CD4-positive, CD25-positive, alpha-beta regulatory T cell (primary cell): ENCODE measurements at regions not wholly inside any gene's neighbourhood (a gene's known extent, or its start where the extent isn't known, plus 50 kb on each side); places are given as distances from the start of the nearest gene placed in this dataset.

Experiments used
- ATAC-seq, 2 donors: fragments of 150-1000 bp; cut with Tn5 transposase; one replicate each; pipeline ENCODE4 v1.10.0; 2021; ENCODE audit warnings: low read depth in 2 of 2, moderate number of reproducible peaks in 2 of 2, moderate library complexity in 1 of 2
- DNase-seq, 3 donors: peaks; one replicate each; pipeline versions ENCODE4 v3.0.0 to v3.0.0-alpha.2; 2012 to 2022; ENCODE audit warnings: mixed read lengths in 1 of 3
- H3K27ac ChIP-seq: one replicate; pipeline ENCODE4 v1.7.0; 2013; ENCODE audit warnings: mild to moderate bottlenecking, low read length; ENCODE audit not compliant: insufficient read depth, poor library complexity, severe bottlenecking
- H3K27me3 ChIP-seq: one replicate; pipeline ENCODE4 v1.7.0; 2013; ENCODE audit warnings: low read length; ENCODE audit not compliant: control insufficient read depth, insufficient read depth
- H3K36me3 ChIP-seq: one replicate; pipeline ENCODE4 v1.7.0; 2013; ENCODE audit warnings: mild to moderate bottlenecking, low read length, moderate library complexity; ENCODE audit not compliant: control insufficient read depth, insufficient read depth
- H3K4me1 ChIP-seq: 2 replicates; pipeline ENCODE4 v1.7.0; 2013; ENCODE audit warnings: mild to moderate bottlenecking, low read length; ENCODE audit not compliant: insufficient read depth, control insufficient read depth, poor library complexity, severe bottlenecking
- H3K4me3 ChIP-seq: one replicate; pipeline ENCODE4 v1.7.0; 2013; ENCODE audit warnings: low read depth, mild to moderate bottlenecking, low read length, moderate library complexity
- H3K9me3 ChIP-seq, 2 experiments: 1 replicate in 1 of 2; 2 replicates in 1 of 2; pipeline ENCODE4 v1.7.0; 2013; ENCODE audit warnings: low read length in 2 of 2, mild to moderate bottlenecking in 1 of 2, moderate library complexity in 1 of 2; ENCODE audit not compliant: control insufficient read depth in 2 of 2
- H3K27ac Mint-ChIP-seq, 3 donors: one replicate each; pipeline ENCODE4 v1.8.0; 2020 to 2022; ENCODE audit warnings: mild to moderate bottlenecking in 3 of 3, mixed read lengths in 3 of 3, moderate library complexity in 2 of 3
- H3K27me3 Mint-ChIP-seq: one replicate; pipeline ENCODE4 v1.8.0; 2022; ENCODE audit warnings: mild to moderate bottlenecking, mixed read lengths
- H3K36me3 Mint-ChIP-seq: one replicate; pipeline ENCODE4 v1.8.0; 2020; ENCODE audit warnings: mixed read lengths
- H3K4me1 Mint-ChIP-seq, 4 donors: one replicate each; pipeline ENCODE4 v1.8.0; 2020 to 2022; ENCODE audit warnings: mixed read lengths in 4 of 4, mild to moderate bottlenecking in 1 of 4
- H3K4me3 Mint-ChIP-seq, 4 donors: one replicate each; pipeline ENCODE4 v1.8.0; 2020 to 2022; ENCODE audit warnings: mild to moderate bottlenecking in 4 of 4, mixed read lengths in 4 of 4, moderate library complexity in 3 of 4
- H3K9me3 Mint-ChIP-seq, 7 donors: one replicate each; pipeline ENCODE4 v1.8.0; 2020 to 2022; ENCODE audit warnings: mixed read lengths in 7 of 7, mild to moderate bottlenecking in 3 of 7, moderate library complexity in 2 of 7

- H3K4me1 Mint-ChIP-seq, result no peaks in the 10 kb centered on the region
- no peak overlapping the region for H3K27ac ChIP-seq
- H3K36me3 ChIP-seq, result no peaks in the 10 kb centered on the region
- no peak overlapping the region for H3K4me3 ChIP-seq
- no peak overlapping the region for H3K4me3 Mint-ChIP-seq
- no peaks in the 10 kb centered on the region for H3K36me3 Mint-ChIP-seq
- peaks cover 0 to 3% (median 0%) of the 10 kb centered on the region in 7 donors for H3K9me3 Mint-ChIP-seq
- no peak overlapping the region for H3K27ac Mint-ChIP-seq
- no peaks in the 10 kb centered on the region for H3K27me3 Mint-ChIP-seq
- ATAC-seq (no peak), DNase-seq (no peak)
- H3K9me3 ChIP-seq, result no peaks in the 10 kb centered on the region
- no peaks in the 10 kb centered on the region for H3K27me3 ChIP-seq
- no peaks in the 10 kb centered on the region for H3K4me1 ChIP-seq
These were observed 400.2 kb upstream of the SETBP1 start for GRCh38 chr18:44280479-44280878.

- DNase-seq, result no peak
- no peaks in the 10 kb centered on the region for H3K36me3 Mint-ChIP-seq
- Histone ChIP-seq H3K27me3 (no peaks in the 10 kb centered on the region), H3K36me3 (no peaks in the 10 kb centered on the region), H3K27ac (no peak overlapping the region), H3K4me3 (no peak overlapping the region), H3K4me1 (no peaks in the 10 kb centered on the region), H3K9me3 (no peaks in the 10 kb centered on the region)
- no peaks in the 10 kb centered on the region for H3K4me1 Mint-ChIP-seq
- H3K27me3 Mint-ChIP-seq, result no peaks in the 10 kb centered on the region
- H3K9me3 Mint-ChIP-seq, result peaks cover 0 to 13% (median 2%) of the 10 kb centered on the region in 7 donors
- no peak overlapping the region for H3K27ac Mint-ChIP-seq
- ATAC-seq, result no peak
- no peak overlapping the region for H3K4me3 Mint-ChIP-seq
These were observed 394.6 kb upstream of the SETBP1 start for GRCh38 chr18:44286049-44286448.

DNA sequence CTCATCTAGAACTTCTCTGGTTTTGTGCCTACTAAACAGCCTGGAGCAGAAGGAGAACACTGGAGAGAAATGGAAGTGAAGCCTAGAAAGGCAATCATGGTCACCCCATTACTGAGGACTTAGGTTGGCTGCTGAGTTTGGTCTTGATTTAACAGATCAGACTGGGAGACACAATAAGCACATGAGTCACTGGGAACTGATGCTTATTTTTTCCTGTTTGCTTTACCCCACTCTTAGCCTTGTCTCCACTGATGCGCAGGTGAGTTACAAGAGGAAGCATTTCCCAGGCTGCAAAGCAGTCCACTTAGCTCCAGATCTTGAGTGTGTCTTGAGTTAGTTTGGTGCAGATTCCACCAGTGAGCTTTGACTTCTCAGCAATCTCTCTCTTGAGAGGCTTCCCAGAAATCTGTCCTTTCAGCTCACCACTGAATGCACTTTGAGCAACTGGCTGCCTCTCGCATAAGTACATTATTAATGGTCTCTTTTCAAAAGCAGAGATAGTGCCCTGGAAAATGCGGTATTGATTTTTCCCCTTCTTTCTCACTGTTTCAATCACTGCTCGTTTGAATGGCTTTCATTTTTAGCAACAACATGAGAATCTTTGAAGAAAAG is 390.2 kb upstream of the SETBP1 start:
- Mint-ChIP-seq H3K27me3 (no peaks in the 10 kb centered on the region), H3K4me3 (no peak overlapping the region), H3K9me3 (peaks cover 0 to 13% (median 3%) of the 10 kb centered on the region in 7 donors), H3K36me3 (no peaks in the 10 kb centered on the region), H3K27ac (no peak overlapping the region), H3K4me1 (no peaks in the 10 kb centered on the region)
- Histone ChIP-seq H3K27me3 (no peaks in the 10 kb centered on the region), H3K27ac (no peak overlapping the region), H3K4me3 (no peak overlapping the region), H3K9me3 (no peaks in the 10 kb centered on the region), H3K36me3 (no peaks in the 10 kb centered on the region), H3K4me1 (no peaks in the 10 kb centered on the region)
- ATAC-seq (no peak), DNase-seq (no peak)

GRCh38 chr18:44298566-44298965 is 382.1 kb upstream of the SETBP1 start:
- H3K4me1 Mint-ChIP-seq, result no peaks in the 10 kb centered on the region
- H3K27ac Mint-ChIP-seq, result no peak overlapping the region
- H3K9me3 Mint-ChIP-seq, result peaks cover 0 to 13% (median 4%) of the 10 kb centered on the region in 7 donors

GRCh38 chr18:44309185-44309584 is 371.5 kb upstream of the SETBP1 start:
- Mint-ChIP-seq H3K36me3 (no peaks in the 10 kb centered on the region), H3K27me3 (no peaks in the 10 kb centered on the region), H3K9me3 (peaks cover 0 to 22% (median 5%) of the 10 kb centered on the region in 7 donors), H3K4me1 (no peaks in the 10 kb centered on the region), H3K27ac (no peak overlapping the region), H3K4me3 (no peak overlapping the region)
- ATAC-seq (no peak), DNase-seq (no peak)
- Histone ChIP-seq H3K9me3 (no peaks in the 10 kb centered on the region), H3K4me1 (no peaks in the 10 kb centered on the region), H3K27ac (no peak overlapping the region), H3K36me3 (no peaks in the 10 kb centered on the region), H3K27me3 (no peaks in the 10 kb centered on the region), H3K4me3 (no peak overlapping the region)

More at GRCh38 chr18:44298566-44298965, 382.1 kb upstream of the SETBP1 start:
- Mint-ChIP-seq H3K36me3 (no peaks in the 10 kb centered on the region), H3K4me3 (no peak overlapping the region), H3K27me3 (no peaks in the 10 kb centered on the region)
- Histone ChIP-seq H3K27me3 (no peaks in the 10 kb centered on the region), H3K4me3 (no peak overlapping the region), H3K4me1 (no peaks in the 10 kb centered on the region), H3K9me3 (no peaks in the 10 kb centered on the region), H3K36me3 (no peaks in the 10 kb centered on the region), H3K27ac (no peak overlapping the region)
- DNase-seq (no peak), ATAC-seq (no peak)

GRCh38 chr18:44320619-44321460 is 359.8 kb upstream of the SETBP1 start:
- DNase-seq, result no peak
- Mint-ChIP-seq H3K27ac (no peak overlapping the region), H3K36me3 (no peaks in the 10 kb centered on the region), H3K27me3 (no peaks in the 10 kb centered on the region), H3K4me1 (no peaks in the 10 kb centered on the region), H3K4me3 (no peak overlapping the region), H3K9me3 (peaks cover 0 to 5% (median 0%) of the 10 kb centered on the region in 7 donors)
- Histone ChIP-seq H3K4me1 (no peaks in the 10 kb centered on the region), H3K36me3 (no peaks in the 10 kb centered on the region), H3K4me3 (no peak overlapping the region), H3K27ac (no peak overlapping the region), H3K27me3 (no peaks in the 10 kb centered on the region), H3K9me3 (no peaks in the 10 kb centered on the region)
- ATAC-seq, result no peak

- Mint-ChIP-seq H3K36me3 (no peaks in the 10 kb centered on the region), H3K27me3 (no peaks in the 10 kb centered on the region), H3K4me3 (no peak overlapping the region), H3K27ac (no peak overlapping the region), H3K4me1 (no peaks in the 10 kb centered on the region), H3K9me3 (peaks cover 0 to 5% (median 0%) of the 10 kb centered on the region in 7 donors)
- H3K9me3 ChIP-seq, result no peaks in the 10 kb centered on the region
- H3K36me3 ChIP-seq, result no peaks in the 10 kb centered on the region
- DNase-seq, result no peak
- no peaks in the 10 kb centered on the region for H3K4me1 ChIP-seq
- ATAC-seq, result no peak
- H3K27ac ChIP-seq, result no peak overlapping the region
- no peak overlapping the region for H3K4me3 ChIP-seq
- no peaks in the 10 kb centered on the region for H3K27me3 ChIP-seq
These were observed 358.7 kb upstream of the SETBP1 start for GRCh38 chr18:44321868-44322590.
